ENCODE measurements at regions not wholly inside any gene's neighbourhood (a gene's known extent, or its start where the extent isn't known, plus 50 kb on each side); places are given as distances from the start of the nearest gene placed in this dataset.

DNA sequence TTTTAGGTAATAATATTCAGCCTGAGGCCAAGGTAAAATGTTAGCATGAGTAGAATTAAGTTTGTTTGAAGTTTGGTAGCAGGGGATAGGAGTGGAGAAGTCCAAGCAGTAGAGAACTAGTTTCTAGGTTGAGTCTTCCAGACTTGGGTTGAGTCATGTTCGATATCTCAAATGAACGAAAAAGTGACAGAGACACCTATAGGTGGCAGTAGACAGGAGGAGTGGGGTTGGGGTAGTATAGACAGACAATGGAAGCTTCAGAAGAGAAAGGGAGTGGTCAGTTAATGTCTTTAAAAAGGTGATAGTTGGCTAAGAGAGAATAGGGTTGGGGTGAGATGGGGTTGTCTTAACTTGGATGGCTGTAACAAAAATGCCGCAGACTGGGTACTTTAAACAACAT lies 58.7 kb upstream of the EMCN start:
- TF ChIP-seq, protein P1, sequence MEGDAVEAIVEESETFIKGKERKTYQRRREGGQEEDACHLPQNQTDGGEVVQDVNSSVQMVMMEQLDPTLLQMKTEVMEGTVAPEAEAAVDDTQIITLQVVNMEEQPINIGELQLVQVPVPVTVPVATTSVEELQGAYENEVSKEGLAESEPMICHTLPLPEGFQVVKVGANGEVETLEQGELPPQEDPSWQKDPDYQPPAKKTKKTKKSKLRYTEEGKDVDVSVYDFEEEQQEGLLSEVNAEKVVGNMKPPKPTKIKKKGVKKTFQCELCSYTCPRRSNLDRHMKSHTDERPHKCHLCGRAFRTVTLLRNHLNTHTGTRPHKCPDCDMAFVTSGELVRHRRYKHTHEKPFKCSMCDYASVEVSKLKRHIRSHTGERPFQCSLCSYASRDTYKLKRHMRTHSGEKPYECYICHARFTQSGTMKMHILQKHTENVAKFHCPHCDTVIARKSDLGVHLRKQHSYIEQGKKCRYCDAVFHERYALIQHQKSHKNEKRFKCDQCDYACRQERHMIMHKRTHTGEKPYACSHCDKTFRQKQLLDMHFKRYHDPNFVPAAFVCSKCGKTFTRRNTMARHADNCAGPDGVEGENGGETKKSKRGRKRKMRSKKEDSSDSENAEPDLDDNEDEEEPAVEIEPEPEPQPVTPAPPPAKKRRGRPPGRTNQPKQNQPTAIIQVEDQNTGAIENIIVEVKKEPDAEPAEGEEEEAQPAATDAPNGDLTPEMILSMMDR (IDR thresholded peaks at IDR 0.05), result no peak
- TF ChIP-seq EP300 (IDR thresholded peaks at IDR 0.05), result no peak
- no peak for TF ChIP-seq POLR2AphosphoS5 (IDR thresholded peaks at IDR 0.05)

Data from esophagus muscularis mucosa (tissue), 4 donors.